GM23338 (cell line): ENCODE measurements at regions not wholly inside any gene's neighbourhood (a gene's known extent, or its start where the extent isn't known, plus 50 kb on each side); places are given as distances from the start of the nearest gene placed in this dataset.

Source experiments
- CTCF ChIP-seq, 2 experiments: fragments of 200-600 bp in 1 of 2; sonication (generic) in 1 of 2; conservative IDR thresholded peaks; 2 replicates each; pipeline versions ENCODE4 v1.5.1 to v1.6.1; 2016 to 2017; ENCODE audit warnings: antibody characterized with exemption in 2 of 2, low read depth in 2 of 2, mild to moderate bottlenecking in 2 of 2, moderate library complexity in 1 of 2
- EZH2 ChIP-seq: fragments of 200-600 bp; sonication (generic); IDR thresholded peaks from one replicate; pipeline ENCODE4 v1.8.0; 2017; ENCODE audit warnings: antibody characterized with exemption, mild to moderate bottlenecking, low read depth; ENCODE audit not compliant: unreplicated experiment
- JUNB ChIP-seq: IDR thresholded peaks from one replicate; pipeline ENCODE4 v1.6.1; 2016; ENCODE audit warnings: antibody characterized with exemption; ENCODE audit not compliant: unreplicated experiment
- POLR2AphosphoS5 ChIP-seq: IDR thresholded peaks from 2 replicates; pipeline ENCODE4 v1.6.1; 2016; ENCODE audit warnings: antibody characterized with exemption, low read depth
- REST ChIP-seq: IDR thresholded peaks from one replicate; pipeline ENCODE4 v1.6.1; 2018; ENCODE audit warnings: antibody characterized with exemption; ENCODE audit not compliant: unreplicated experiment

GRCh38 chr13:70714993-70715392 is 606.7 kb upstream of the KLHL1 start:
- TF ChIP-seq POLR2AphosphoS5 (no peak), CTCF (conservative IDR thresholded peaks at IDR 0.05; ENCODE audit: low read depth in 2 of 2) (peak in 1 of 2 experiments; percentile 32; a peak in 2 of 4 replicates), JUNB (no peak), EZH2 (no peak), REST (no peak)
